Keratinocyte (primary cell): ENCODE measurements at regions not wholly inside any gene's neighbourhood (a gene's known extent, or its start where the extent isn't known, plus 50 kb on each side); places are given as distances from the start of the nearest gene placed in this dataset.

Source experiments
- CTCF ChIP-seq, 3 experiments: IDR thresholded peaks in 1 of 3; conservative IDR thresholded peaks in 1 of 3; optimal IDR thresholded peaks in 1 of 3; 2 replicates in 2 of 3; 3 replicates in 1 of 3; pipeline versions ENCODE3 to v1.5.1; 2011; ENCODE audit warnings: low read length in 3 of 3, mild to moderate bottlenecking in 3 of 3, moderate library complexity in 2 of 3, control low read depth in 1 of 3, inconsistent platforms in 1 of 3; ENCODE audit not compliant: insufficient read depth in 2 of 3; ENCODE audit errors: extremely low read depth in 1 of 3
- EZH2 ChIP-seq: IDR thresholded peaks from one replicate; pipeline ENCODE4 v1.6.1; 2012; ENCODE audit warnings: inconsistent platforms, mild to moderate bottlenecking, low read length, moderate library complexity

GRCh38 chr3:72651498-72651897 lies 196.7 kb downstream of the SHQ1 start:
- no peak for TF ChIP-seq EZH2
- TF ChIP-seq CTCF (optimal IDR thresholded peaks at IDR 0.05 in 1 of 3, IDR thresholded peaks at IDR 0.05 in 1 of 3, conservative IDR thresholded peaks at IDR 0.05 in 1 of 3; ENCODE audit: extremely low read depth in 1 of 3, insufficient read depth in 2 of 3, low read length in 3 of 3): no peak
